Thymus (tissue), 11 donors: ENCODE measurements at regions not wholly inside any gene's neighbourhood (a gene's known extent, or its start where the extent isn't known, plus 50 kb on each side); places are given as distances from the start of the nearest gene placed in this dataset.

Experiments
- DNase-seq, 9 donors: peaks; one replicate each; pipeline ENCODE4 v3.0.0-alpha.2; 2013; ENCODE audit warnings: low spot score in 9 of 9, low read depth in 6 of 9, missing footprints in 1 of 9
- H3K27ac ChIP-seq, 2 donors: one replicate each; pipeline ENCODE4 v1.5.1; 2013; ENCODE audit warnings: control low read depth in 1 of 2, low read depth in 1 of 2, low read length in 1 of 2, mild to moderate bottlenecking in 1 of 2, moderate library complexity in 1 of 2
- H3K27me3 ChIP-seq, 2 donors: one replicate each; pipeline ENCODE4 v1.5.1; 2013; ENCODE audit warnings: low read length in 1 of 2; ENCODE audit not compliant: control insufficient read depth in 2 of 2, insufficient read depth in 1 of 2
- H3K36me3 ChIP-seq, 2 donors: one replicate each; pipeline ENCODE4 v1.5.1; 2013; ENCODE audit warnings: low read length in 1 of 2, mild to moderate bottlenecking in 1 of 2, moderate library complexity in 1 of 2; ENCODE audit not compliant: control insufficient read depth in 2 of 2, insufficient read depth in 2 of 2
- H3K4me1 ChIP-seq, 2 donors: one replicate each; pipeline ENCODE4 v1.5.1; 2013; ENCODE audit warnings: low read length in 2 of 2; ENCODE audit not compliant: control insufficient read depth in 2 of 2, insufficient read depth in 2 of 2
- H3K4me3 ChIP-seq, 2 donors: one replicate each; pipeline ENCODE4 v1.5.1; 2013; ENCODE audit warnings: low read length in 2 of 2, control low read depth in 1 of 2, mild to moderate bottlenecking in 1 of 2
- H3K9me3 ChIP-seq, 2 donors: one replicate each; pipeline ENCODE4 v1.5.1; 2013; ENCODE audit warnings: low read length in 1 of 2, mild to moderate bottlenecking in 1 of 2; ENCODE audit not compliant: control insufficient read depth in 2 of 2, insufficient read depth in 1 of 2
- WGBS: extraction: QIAGEN DNeasy Blood & Tissue Kit; methylation state at CpG from one replicate; pipeline ENCODE4 v1.1.7; 2013; 5-methylcytosine and 5-hydroxymethylcytosine counted together
- donor health status: healthy.

DNA sequence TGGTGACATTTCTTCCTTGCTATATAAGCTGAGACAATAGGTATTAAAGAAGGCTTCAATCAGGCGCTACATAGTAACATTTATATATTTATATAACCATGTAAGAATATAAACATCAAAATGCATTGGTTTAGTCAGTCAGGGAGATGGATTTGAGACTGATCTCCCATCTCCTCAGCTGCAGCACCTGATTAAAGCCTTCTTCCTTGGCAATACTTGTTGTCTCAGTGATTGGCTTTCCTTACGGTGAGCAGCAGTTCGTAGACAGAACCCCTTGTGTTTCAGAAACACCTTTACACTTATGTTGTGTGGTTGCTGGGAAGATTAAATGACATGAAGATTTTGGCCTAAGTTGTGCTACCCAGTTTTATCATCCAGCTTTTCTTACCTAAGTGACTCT is 323.3 kb upstream of the DUSP10 start:
- WGBS, result 97% methylated on average over 3 of the region's 3 CpGs
- H3K9me3 ChIP-seq, result peaks cover 0 to 4% of the 10 kb centered on the region in 2 donors
- H3K4me1 ChIP-seq, result no peaks in the 10 kb centered on the region
- no peaks in the 10 kb centered on the region for H3K36me3 ChIP-seq
- no peak overlapping the region for H3K4me3 ChIP-seq
- DNase-seq, result no peak
- H3K27me3 ChIP-seq, result no peaks in the 10 kb centered on the region
- no peak overlapping the region for H3K27ac ChIP-seq

DNA sequence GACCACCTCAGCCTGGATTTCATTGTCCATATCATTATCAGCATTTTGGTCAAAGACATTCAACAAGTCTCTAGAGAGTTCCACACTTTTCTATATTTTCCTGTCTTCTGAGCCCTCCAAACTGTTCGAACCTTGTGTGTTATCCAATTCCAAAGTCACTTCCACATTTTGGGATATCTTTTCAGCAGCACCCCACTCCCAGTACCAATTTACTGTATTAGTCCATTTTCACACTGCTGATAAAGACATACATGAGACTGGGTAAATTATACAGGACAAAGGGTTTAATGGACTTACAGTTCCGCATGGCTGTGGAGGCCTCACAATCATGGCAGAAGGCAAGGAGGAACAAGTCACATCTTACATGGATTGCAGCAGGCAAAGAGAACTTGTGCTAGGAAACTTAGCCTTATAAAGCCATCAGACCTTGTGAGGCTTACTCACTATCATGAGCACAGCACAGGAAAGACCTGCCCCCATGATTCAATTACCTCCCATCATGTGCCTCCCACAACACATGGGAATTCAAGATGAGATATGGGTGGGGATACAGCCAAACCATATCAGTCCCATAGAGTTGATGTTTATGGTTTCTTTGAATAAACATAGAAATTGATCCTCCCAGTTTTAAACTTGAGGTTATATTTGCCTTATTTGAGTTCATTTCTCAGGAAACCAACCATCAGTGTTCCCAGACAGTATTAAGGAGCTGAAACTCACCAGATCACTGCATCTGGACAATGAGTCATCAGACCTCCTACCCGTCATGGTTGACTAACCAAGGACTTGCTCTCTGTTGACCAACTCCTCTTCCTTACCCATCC is 322.7 kb upstream of the DUSP10 start:
- Histone ChIP-seq H3K9me3 (peaks cover 0 to 4% of the 10 kb centered on the region in 2 donors), H3K36me3 (no peaks in the 10 kb centered on the region), H3K4me3 (no peak overlapping the region), H3K27ac (no peak overlapping the region), H3K27me3 (no peaks in the 10 kb centered on the region), H3K4me1 (no peaks in the 10 kb centered on the region)
- WGBS, result 95% methylated on average over 3 of the region's 3 CpGs
- DNase-seq, result no peak

DNA sequence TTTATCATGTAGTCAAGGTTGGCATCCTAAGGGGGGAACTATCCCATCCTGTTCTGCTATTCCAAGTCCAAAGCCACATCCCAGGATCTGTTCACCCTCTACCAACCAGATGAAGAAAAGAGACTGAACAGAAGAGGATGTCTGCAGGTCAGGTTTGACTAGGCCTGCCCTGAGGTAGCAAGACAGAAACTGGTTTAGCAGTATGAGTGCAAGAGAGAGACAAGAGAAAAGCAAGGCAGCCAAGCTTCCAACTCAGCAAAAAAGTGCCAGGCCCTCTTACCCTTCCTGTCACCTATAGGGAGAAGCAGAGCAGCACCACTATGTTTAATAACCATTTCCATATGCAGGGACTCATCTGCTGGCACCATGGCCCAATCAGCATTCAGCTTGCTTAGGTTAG is 320.8 kb upstream of the DUSP10 start:
- H3K4me1 ChIP-seq, result no peaks in the 10 kb centered on the region
- H3K4me3 ChIP-seq, result no peak overlapping the region
- H3K36me3 ChIP-seq, result no peaks in the 10 kb centered on the region
- H3K27me3 ChIP-seq, result no peaks in the 10 kb centered on the region
- H3K9me3 ChIP-seq, result peaks cover 0 to 4% of the 10 kb centered on the region in 2 donors
- no peak overlapping the region for H3K27ac ChIP-seq
- no peak for DNase-seq

DNA sequence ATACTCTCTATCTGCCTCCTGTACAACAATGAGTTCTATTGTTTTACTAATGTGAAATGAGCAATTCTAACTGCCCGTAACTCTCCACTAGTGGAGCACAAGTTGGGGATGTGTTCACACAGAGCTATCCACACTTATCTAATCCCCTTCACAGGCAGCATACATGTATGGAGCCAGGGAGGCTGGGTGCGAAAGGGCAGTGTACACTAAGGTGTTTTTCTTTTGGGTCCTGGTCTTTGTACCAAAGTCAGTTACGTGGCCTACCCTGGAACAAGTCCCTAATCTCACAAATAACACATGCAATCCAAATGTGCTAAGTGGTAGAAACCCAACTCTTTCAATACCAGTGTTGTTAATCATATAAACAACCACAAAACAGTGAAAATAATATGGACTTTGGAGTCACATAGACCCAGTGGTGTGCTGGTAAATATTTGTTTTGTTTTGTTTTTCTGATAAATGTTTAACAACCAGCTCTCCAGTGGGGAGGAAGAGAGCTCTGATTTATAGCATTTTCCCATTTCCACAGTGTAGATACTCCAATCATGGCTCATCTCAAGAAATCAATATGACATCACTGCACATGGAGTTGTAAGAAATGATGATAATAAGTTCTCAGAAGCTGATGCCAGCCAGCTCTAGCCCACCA is 319.9 kb upstream of the DUSP10 start:
- 93% methylated on average over 3 of the region's 3 CpGs for WGBS
- H3K27me3 ChIP-seq, result no peaks in the 10 kb centered on the region
- no peak overlapping the region for H3K27ac ChIP-seq
- no peak for DNase-seq
- H3K9me3 ChIP-seq, result peaks cover 0 to 4% of the 10 kb centered on the region in 2 donors
- H3K4me3 ChIP-seq, result no peak overlapping the region
- H3K36me3 ChIP-seq, result no peaks in the 10 kb centered on the region
- no peaks in the 10 kb centered on the region for H3K4me1 ChIP-seq

DNA sequence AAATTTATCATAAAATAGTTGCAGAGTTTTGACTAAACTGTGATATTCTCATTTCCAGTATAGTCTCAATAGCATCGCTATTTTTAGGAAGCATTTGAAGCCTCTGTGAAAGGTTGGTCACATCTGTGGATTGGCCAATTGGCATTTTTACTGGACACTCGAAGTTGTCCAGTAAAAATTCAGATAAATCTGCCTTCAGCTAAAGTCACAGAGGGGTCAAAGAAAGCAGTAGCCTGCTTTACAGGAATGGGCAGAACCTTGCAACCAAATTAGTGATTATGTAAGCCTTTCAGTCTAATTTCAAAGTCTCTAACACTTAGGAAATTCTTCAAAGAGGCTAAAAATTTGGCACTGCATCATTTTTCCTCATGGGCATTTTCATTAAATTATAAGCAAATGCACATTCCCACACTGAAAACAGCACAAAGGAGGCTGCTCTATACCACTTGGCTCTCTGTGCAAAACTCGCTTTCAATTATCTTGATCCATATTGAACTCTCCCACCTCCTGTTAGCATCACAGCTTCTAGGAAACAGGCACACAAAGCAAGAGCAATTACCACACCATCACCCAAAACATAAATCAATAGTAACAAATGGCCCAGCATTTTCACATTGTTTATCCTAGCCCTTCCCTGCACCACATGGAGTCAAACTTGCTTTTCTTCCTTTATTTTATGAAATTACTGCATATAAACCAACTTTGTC is 318.5 kb upstream of the DUSP10 start:
- Histone ChIP-seq H3K9me3 (no peaks in the 10 kb centered on the region), H3K4me3 (no peak overlapping the region), H3K27me3 (no peaks in the 10 kb centered on the region), H3K36me3 (no peaks in the 10 kb centered on the region), H3K4me1 (no peaks in the 10 kb centered on the region), H3K27ac (no peak overlapping the region)
- DNase-seq, result no peak
- WGBS, result 89% methylated on average over 3 of the region's 3 CpGs

DNA sequence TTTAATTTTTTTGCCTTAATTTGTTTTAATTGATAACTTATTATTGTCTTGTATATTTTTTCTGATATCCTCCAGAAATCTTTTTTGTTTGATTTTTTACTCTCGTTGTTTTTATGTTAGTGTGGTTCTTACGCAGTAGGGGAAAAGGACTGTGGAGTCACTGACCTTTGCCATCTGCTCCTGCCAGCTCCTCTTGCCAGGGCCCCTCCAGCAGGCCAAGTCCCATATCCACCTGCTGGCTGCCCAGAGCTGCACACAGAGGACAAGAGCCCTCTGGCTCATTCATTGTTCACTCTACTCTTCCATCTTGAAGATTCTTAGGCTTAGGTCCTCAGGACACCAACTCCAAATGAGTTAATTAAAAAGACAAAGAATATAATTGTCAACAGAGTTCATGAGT is 316.4 kb upstream of the DUSP10 start:
- no peaks in the 10 kb centered on the region for H3K4me1 ChIP-seq
- no peaks in the 10 kb centered on the region for H3K36me3 ChIP-seq
- 98% methylated on average over 2 of the region's 2 CpGs for WGBS
- DNase-seq, result no peak
- H3K4me3 ChIP-seq, result no peak overlapping the region
- no peaks in the 10 kb centered on the region for H3K27me3 ChIP-seq
- no peaks in the 10 kb centered on the region for H3K9me3 ChIP-seq
- H3K27ac ChIP-seq, result no peak overlapping the region

DNA sequence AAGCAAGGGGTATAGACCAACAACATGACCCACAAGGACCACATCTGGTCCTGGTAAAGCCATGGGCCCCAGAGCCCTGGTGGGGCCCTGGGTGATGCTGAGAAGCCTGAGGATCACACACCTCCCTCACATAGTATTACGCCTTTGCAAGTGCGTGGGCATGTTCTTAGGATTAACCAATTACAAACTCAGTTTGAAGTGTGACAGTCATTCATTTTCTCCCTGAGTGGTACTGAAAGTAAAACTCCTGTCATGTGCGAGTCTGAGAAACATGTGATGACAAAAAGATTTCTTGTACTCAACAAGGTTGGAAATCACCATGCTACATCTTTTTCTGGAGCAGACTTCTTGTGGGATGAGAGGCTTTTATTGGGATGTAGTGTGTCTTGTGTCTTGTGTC is 315.3 kb upstream of the DUSP10 start:
- DNase-seq, result no peak
- H3K4me3 ChIP-seq, result no peak overlapping the region
- H3K9me3 ChIP-seq, result no peaks in the 10 kb centered on the region
- no peaks in the 10 kb centered on the region for H3K27me3 ChIP-seq
- WGBS, result 98% methylated on average over 3 of the region's 3 CpGs
- H3K36me3 ChIP-seq, result no peaks in the 10 kb centered on the region
- no peaks in the 10 kb centered on the region for H3K4me1 ChIP-seq
- H3K27ac ChIP-seq, result no peak overlapping the region

DNA sequence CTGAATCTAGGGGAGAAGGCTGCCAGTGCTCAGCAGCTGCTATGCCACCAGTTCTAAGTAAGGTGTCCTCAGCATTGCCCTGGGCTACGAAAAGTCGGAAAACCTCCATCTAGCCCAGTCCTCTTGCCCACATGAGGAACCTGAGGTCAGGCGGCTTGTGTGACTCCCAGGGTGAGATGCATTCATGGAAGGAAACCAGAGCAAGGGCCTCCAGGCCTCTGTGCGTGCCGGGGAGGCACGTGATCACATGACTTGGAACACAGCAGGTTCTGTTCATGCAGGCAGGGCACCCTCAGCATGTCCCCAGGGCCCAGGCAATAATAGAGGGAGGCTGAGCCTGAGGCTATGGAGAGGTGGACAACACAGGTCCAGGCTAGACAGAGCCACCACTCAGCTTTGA is 312.5 kb upstream of the DUSP10 start:
- Histone ChIP-seq H3K4me1 (no peaks in the 10 kb centered on the region), H3K27me3 (no peaks in the 10 kb centered on the region), H3K9me3 (no peaks in the 10 kb centered on the region), H3K4me3 (no peak overlapping the region), H3K27ac (no peak overlapping the region), H3K36me3 (no peaks in the 10 kb centered on the region)
- 95% methylated on average over 6 of the region's 6 CpGs for WGBS
- DNase-seq, result no peak

DNA sequence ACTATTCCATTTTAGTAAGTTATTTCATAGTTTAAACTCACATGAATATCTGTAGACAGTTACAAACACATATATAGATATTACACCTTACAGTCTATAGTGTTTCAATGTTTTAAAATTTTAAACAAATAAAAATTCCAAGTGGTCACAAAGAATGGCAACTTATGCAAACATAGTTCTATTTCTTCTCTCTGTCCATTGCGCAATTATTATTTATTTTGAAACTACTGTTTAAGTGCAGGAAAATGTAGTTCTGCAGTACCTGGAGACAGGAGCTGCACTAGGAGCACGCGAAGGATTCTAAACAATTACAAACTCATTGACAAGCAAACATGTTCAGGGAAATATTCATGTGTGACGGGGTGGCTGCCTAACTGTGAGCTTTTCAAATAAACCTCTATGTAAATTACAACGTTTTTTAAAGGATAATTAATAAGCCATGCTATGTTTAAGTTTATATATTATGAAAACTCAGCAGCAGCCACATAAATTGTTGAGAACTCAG is 312.0 kb upstream of the DUSP10 start:
- Histone ChIP-seq H3K36me3 (no peaks in the 10 kb centered on the region), H3K27ac (no peak overlapping the region), H3K4me1 (no peaks in the 10 kb centered on the region), H3K9me3 (no peaks in the 10 kb centered on the region), H3K4me3 (no peak overlapping the region), H3K27me3 (no peaks in the 10 kb centered on the region)
- DNase-seq, result no peak
- WGBS, result 97% methylated on average over 5 of the region's 5 CpGs
